HG03280 (cell line): ENCODE measurements at regions not wholly inside any gene's neighbourhood (a gene's known extent, or its start where the extent isn't known, plus 50 kb on each side); places are given as distances from the start of the nearest gene placed in this dataset.

Experiments used
- ATAC-seq: cut with Tn5 transposase; IDR thresholded peaks from one replicate; pipeline ENCODE4 v1.9.1; 2021; ENCODE audit warnings: mild to moderate bottlenecking, moderate library complexity; ENCODE audit not compliant: unreplicated experiment

GRCh38 chr2:4356541-4356940, 653.2 kb downstream of the DCDC2C start:
- ATAC-seq: no peak

GRCh38 chr2:4357121-4357520, 653.7 kb downstream of the DCDC2C start:
- ATAC-seq: no peak

GRCh38 chr2:4358837-4359236, 655.5 kb downstream of the DCDC2C start:
- no peak for ATAC-seq

DNA sequence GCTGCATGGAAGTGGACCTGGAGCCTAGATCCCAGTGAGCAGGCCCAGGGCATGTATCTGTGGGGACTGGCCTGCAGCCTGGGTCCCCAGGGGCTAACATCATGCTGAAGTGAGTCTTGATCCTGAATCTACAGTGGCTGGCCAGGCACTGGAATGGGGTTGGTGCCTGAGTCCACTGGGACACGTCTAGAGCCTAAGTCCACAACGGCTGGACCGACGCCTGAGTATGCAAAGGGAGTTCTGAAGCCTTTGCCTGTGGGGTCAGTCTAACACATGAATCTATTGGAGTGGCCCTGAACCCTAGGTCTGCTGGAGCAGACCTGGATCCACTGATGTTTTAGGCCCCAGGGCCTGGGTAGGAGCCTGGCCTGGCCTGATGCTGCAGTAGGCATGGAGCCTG, 665.5 kb downstream of the DCDC2C start:
- ATAC-seq: no peak

DNA sequence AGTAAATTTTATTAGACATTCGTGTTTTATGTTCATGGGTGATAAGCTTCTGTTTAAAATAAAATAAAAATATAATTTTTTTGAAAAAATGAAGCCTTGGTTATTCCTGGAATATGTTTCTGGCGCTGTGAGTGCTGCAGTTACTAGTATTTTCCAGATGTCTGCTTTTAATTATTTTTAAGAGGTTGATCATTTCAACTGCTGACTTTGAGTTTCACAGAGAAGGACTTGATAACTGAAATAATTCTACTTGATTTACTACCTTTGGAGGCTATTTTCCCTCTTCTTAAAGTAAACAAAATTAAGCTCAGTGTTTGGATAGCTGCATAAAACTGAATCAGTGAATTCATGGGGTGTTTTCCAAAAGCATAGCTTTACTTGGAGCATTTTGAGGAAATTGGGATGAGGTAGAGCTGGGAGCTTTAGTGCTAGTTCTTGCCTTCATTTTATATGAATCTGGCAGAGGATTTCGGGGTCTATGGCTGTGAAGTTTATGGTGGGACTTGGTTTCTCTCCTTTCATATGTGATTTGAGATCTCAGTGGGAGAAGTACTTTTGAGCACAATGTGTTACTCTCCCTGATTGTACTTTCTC, 666.5 kb downstream of the DCDC2C start:
- ATAC-seq: no peak

DNA sequence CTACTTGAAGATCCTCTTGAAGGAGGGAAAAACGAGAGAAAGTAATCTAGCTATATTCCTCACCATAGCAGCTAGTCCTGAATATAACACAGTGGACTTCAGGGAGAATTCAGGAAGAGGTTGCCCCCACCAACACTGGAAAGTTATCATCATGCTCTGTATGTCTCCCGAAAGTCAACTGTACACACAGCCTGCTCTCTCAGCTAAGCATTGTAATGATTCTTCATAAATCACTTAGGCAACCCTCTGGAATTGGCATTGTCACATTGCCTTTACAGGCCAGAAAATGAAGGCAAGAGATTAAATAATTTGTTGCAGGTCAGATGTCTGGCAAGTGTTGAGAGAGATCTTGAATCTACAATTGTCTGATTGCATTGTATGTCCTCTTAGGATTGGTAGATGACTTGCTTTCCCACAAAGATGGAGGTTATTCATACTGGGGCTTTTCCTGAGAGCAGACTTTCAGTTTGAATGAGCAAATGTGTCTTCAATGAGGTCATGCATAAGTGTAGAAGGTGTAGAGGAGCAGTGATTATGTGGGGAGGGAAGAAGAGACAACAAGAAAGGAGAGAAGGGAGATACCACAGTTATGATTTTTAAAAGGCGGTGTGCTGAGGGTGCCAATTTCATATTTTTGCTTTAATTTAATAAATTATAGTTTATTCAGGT, 667.2 kb downstream of the DCDC2C start:
- ATAC-seq: no peak

DNA sequence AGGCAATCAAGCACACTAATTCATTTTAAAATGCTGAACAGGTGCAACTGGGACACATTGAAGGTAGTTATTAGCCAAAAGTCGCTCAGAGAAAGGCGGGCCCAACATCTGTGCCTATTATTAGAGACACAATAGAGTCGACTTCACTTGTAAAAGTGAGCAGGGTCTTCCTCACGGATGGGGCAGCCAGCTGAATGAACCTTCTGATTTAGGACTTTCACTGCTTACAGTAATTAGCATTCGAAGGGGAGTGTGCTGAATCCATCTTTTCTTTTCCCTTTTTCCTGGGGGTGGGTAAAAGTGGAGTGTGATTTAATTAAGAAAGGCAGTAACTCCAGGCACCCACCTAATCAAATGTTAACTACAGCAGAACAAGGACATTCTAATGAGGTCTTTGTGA, 677.7 kb downstream of the DCDC2C start:
- no peak for ATAC-seq

GRCh38 chr2:4381773-4382172, 678.4 kb downstream of the DCDC2C start:
- no peak for ATAC-seq

- no peak for ATAC-seq
Measured at GRCh38 chr2:4391013-4391412, 687.6 kb downstream of the DCDC2C start.

DNA sequence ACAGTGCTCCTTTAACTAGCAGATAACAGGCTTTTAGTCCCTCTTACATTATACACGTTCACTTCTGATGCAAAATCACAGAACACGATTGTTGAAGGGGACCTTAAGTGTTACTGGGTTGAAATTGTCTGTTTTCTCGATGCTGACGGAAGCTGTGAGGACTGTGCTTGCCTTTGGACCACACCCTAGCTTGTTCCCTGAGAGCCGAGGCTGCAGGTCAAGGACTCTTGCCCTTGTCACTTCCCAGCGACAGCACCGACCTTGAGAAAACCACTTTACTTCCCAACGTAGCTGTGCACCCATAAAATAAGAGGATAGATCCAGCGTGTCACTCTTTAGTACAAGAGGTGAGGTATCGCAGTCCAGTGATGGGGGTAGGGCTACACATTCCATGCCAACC, 701.0 kb downstream of the DCDC2C start:
- ATAC-seq: no peak

DNA sequence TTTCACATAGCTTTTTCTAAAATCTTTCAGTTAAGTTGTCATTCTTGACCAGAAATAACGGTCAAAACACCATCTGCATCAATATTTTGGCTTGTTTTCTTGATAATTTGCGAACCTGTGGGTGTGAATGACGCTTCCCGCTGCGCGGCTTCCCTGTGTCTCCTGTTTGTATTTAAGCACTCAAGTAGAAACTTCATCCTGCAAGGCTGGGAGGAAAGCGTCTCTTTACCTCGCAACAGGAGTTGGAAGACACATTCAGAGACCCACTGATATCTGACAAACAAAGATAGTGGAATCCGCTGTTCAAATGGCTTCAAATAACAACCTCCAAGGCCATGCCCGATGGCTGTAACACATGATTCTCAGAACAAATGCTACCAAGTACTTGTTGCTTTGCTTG, 704.9 kb downstream of the DCDC2C start:
- ATAC-seq: no peak

- no peak for ATAC-seq
Measured at GRCh38 chr2:4412637-4413187, 709.3 kb downstream of the DCDC2C start.

DNA sequence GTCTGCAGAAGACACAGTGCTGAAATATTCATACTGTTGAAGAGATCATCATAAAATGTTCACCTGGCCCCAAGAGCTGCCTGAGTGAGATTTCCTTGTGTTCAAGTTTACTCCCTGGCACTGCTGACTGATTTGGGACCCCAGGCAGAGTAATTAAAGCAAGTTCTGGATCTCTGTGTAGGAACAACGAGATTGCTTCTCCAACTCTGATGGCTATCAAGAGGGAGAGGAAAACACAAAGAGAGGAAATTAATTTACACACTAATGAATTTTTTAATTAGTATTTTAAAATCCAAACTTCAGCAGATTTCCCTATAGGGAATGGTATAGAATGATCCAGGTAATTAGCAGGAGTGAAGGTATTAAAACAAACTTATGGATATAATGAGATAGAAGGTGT, 711.8 kb downstream of the DCDC2C start:
- ATAC-seq: no peak

DNA sequence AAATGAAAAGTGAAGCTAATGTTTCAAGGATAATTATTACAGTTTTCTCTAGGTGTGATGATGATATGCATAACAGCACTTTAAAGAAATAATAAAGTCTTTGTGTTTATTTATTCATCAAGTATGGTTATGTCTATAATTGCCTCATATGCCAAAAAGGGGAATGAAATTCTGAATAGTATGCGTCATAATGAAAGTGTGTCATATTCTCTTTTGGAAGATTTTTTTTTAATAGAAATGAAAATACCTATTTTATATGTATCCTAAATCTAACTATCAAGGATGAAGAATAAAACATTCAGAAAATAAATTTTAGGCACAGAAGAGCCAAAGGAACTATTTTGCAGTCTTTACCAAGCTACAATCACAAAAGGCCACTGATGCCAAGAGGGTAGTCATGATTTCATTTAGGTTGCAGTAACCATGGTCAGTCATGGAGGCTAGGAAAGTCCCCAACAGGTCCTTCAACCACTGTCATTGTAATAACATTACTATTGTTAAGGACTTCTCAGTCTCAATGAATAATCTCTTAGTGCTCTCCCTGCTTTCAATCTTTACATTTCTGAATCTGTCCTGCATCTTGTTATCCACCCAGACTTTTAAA, 712.5 kb downstream of the DCDC2C start:
- no peak for ATAC-seq

- no peak for ATAC-seq
Measured at GRCh38 chr2:4416431-4416830, 713.1 kb downstream of the DCDC2C start.

DNA sequence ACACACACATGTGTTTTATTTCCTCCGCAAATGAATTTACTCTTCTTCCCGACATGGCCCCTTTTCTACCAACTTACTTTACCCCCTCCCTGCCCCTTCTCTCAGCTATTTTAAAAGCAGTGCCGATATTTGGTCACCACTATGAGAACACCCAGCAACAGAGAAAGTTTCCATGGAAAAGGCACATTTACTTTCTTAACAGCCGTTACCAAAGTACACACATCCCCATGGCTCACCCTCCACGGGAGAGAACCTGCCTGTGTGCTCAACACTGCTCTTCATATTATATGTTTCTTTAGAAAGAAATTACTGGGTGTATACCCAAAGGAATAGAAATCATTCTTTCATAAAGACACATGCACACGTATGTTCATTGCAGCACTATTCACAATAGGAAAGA, 714.4 kb downstream of the DCDC2C start:
- ATAC-seq: no peak

- ATAC-seq: no peak
Measured at GRCh38 chr2:4420032-4420431, 716.7 kb downstream of the DCDC2C start.

DNA sequence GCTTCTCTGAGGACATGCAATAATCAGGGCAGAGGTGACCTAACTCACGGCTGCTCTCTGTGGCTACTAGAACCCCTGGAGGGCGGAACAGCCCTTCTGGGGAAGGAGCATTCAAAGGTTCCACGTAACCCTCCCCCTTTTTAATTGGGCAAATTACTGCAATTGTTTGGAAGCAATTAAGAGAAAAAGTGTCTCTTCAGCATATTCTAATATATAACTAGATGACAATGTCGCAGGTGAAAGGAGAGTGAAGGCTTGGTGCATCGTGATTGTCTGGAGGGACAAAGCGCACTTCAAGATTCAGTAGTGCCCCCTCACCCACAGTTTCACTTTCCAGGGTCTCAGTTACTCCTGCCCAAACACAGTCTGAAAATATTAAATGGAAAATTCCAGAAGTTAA, 720.8 kb downstream of the DCDC2C start:
- ATAC-seq: no peak

DNA sequence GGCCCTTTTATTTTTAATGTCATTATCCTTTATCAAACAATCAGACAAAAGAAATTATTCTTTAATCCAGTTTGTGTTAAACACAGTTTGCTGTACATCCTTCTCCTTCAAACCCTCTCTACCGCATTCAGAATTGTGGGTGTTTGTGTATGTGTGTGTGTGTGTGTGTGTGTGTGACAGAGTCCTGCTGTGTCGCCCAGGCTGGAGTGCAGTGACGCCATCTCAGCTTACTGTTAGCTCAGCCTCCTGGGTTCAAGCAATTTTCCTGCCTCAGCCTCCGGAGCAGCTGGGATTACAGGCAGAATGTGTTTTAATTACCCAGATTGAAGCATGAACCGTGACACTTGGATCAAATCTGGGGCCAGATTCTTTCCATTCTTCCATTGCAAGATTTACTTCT, 723.7 kb downstream of the DCDC2C start:
- ATAC-seq: no peak

GRCh38 chr2:4445821-4446220, 742.4 kb downstream of the DCDC2C start:
- no peak for ATAC-seq

DNA sequence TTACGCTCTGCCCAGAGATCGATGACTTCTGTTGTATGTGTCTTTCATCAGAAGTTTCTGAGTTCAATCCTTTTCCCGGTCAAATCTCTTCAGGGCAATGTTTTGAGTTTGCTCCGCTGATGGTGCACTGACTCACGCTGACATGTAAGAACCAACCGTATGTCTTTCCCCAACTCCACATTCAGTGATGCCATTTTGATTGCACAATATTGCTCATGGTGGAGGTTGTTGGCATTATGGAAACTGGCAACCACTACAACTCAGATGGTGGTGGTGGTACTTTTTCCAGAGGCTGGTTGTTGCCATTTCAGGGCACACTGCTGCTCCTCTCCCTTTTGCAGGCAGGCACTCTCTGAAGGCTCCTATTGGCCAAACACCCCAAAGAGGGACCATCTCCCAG, 751.5 kb downstream of the DCDC2C start:
- no peak for ATAC-seq

DNA sequence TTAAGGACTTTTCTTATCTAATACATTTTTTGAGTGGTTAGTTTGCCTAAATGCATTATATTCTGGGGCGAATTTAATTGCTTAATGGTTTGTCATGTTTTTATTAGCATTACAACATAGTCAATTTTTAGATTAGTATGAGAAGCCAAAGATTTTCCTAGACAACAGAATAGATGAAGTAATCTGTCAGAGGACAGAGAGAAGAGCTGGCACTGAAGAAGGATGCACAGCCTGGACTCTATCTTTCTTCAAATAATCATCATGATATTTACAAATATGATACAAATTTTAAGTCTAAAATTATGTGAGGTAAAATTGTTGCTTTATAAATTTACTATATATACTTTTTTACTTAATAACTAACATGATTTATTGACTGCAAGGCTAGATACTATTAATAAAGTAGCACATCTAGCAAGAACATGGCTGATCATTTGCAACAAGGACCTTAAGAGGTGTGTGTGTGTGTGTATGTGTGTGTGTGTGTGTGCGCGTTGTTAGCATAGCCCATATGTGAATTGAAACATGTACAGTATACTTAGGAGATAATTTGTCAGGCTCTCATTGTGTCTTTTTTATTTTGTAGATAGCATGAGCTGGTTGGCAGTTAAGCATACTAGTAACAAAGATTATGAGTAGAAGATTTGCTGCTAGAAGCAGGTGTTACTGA, 752.2 kb downstream of the DCDC2C start:
- ATAC-seq: no peak
